Activated T-cell treated with anti-CD3 and anti-CD28 coated beads, Interleukin-2, amount 50 U/mL, for 4 hours (primary cell): ENCODE measurements at regions not wholly inside any gene's neighbourhood (a gene's known extent, or its start where the extent isn't known, plus 50 kb on each side); places are given as distances from the start of the nearest gene placed in this dataset.
"Not testable (repeated sequence)": the region's sequence is repeated elsewhere in the genome, so short reads cannot be mapped to it uniquely, and the experiment has no call there.

Source experiments
- ATAC-seq, 2 donors: fragments of 200-7000 bp; cut with Tn5 transposase; one replicate each; pipeline ENCODE4 v1.10.0; 2021
- DNase-seq: peaks from one replicate; pipeline ENCODE4 v3.0.0-alpha.2; 2020
- H3K27me3 Mint-ChIP-seq: one replicate; pipeline ENCODE4 v1.8.0; 2021; ENCODE audit warnings: low read depth, mixed read lengths
- H3K36me3 Mint-ChIP-seq: one replicate; pipeline ENCODE4 v1.8.0; 2022; ENCODE audit warnings: mixed read lengths; ENCODE audit not compliant: insufficient read depth
- H3K4me1 Mint-ChIP-seq: one replicate; pipeline ENCODE4 v1.8.0; 2021; ENCODE audit warnings: low read depth, mixed read lengths
- H3K4me3 Mint-ChIP-seq: one replicate; pipeline ENCODE4 v1.8.0; 2021; ENCODE audit warnings: mild to moderate bottlenecking, moderate library complexity, mixed read lengths
- H3K9me3 Mint-ChIP-seq: one replicate; pipeline ENCODE4 v1.8.0; 2021; ENCODE audit warnings: mixed read lengths

- ATAC-seq, result no peak
- no peaks in the 10 kb centered on the region for H3K36me3 Mint-ChIP-seq
- no peaks in the 10 kb centered on the region for H3K9me3 Mint-ChIP-seq
- no peaks in the 10 kb centered on the region for H3K4me1 Mint-ChIP-seq
- no peak for DNase-seq
- no peak overlapping the region for H3K4me3 Mint-ChIP-seq
- H3K27me3 Mint-ChIP-seq, result no peaks in the 10 kb centered on the region
These were observed 87.7 kb downstream of the DCK start for GRCh38 chr4:71081192-71081591.

- no peak for ATAC-seq
These were observed 100.3 kb downstream of the DCK start for GRCh38 chr4:71093745-71094144.

GRCh38 chr4:71094201-71094600 is 100.8 kb downstream of the DCK start:
- Mint-ChIP-seq H3K9me3 (peaks cover 4% of the 10 kb centered on the region), H3K27me3 (peaks cover 9% of the 10 kb centered on the region), H3K36me3 (peaks cover 1% of the 10 kb centered on the region), H3K4me1 (peaks cover 10% of the 10 kb centered on the region), H3K4me3 (no peak overlapping the region)
- no peak for DNase-seq
- no peak for ATAC-seq

More at GRCh38 chr4:71093745-71094144, 100.3 kb downstream of the DCK start:
- DNase-seq, result no peak
- Mint-ChIP-seq H3K27me3 (peaks cover 11% of the 10 kb centered on the region), H3K36me3 (peaks cover 1% of the 10 kb centered on the region), H3K9me3 (peaks cover 4% of the 10 kb centered on the region), H3K4me3 (no peak overlapping the region), H3K4me1 (peaks cover 10% of the 10 kb centered on the region)

- Mint-ChIP-seq H3K27me3 (peaks cover 10% of the 10 kb centered on the region), H3K4me3 (no peak overlapping the region)
These were observed 101.7 kb downstream of the DCK start for GRCh38 chr4:71095141-71095540.

GRCh38 chr4:71095545-71095944 is 102.1 kb downstream of the DCK start:
- DNase-seq, result no peak
- H3K9me3 Mint-ChIP-seq, result peaks cover 4% of the 10 kb centered on the region
- peaks cover 6% of the 10 kb centered on the region for H3K27me3 Mint-ChIP-seq

More at GRCh38 chr4:71095141-71095540, 101.7 kb downstream of the DCK start:
- peaks cover 4% of the 10 kb centered on the region for H3K9me3 Mint-ChIP-seq
- DNase-seq (no peak), ATAC-seq (no peak)
- H3K4me1 Mint-ChIP-seq, result peaks cover 10% of the 10 kb centered on the region
- H3K36me3 Mint-ChIP-seq, result peaks cover 1% of the 10 kb centered on the region

GRCh38 chr4:71107726-71108125 is 114.3 kb downstream of the DCK start:
- Mint-ChIP-seq H3K4me3 (peak overlapping the region; percentile 55), H3K9me3 (no peaks in the 10 kb centered on the region), H3K27me3 (no peaks in the 10 kb centered on the region), H3K36me3 (no peaks in the 10 kb centered on the region), H3K4me1 (peaks cover 39% of the 10 kb centered on the region)
- ATAC-seq (no peak), DNase-seq (no peak)

More at GRCh38 chr4:71095545-71095944, 102.1 kb downstream of the DCK start:
- ATAC-seq, result peak; percentile 55 to 66
- peaks cover 10% of the 10 kb centered on the region for H3K4me1 Mint-ChIP-seq
- peak overlapping the region; percentile 14 for H3K4me3 Mint-ChIP-seq
- H3K36me3 Mint-ChIP-seq, result peaks cover 1% of the 10 kb centered on the region

GRCh38 chr4:71110499-71110898 is 117.0 kb downstream of the DCK start:
- H3K27me3 Mint-ChIP-seq, result no peaks in the 10 kb centered on the region
- peaks cover 39% of the 10 kb centered on the region for H3K4me1 Mint-ChIP-seq
- DNase-seq (no peak), ATAC-seq (no peak)
- H3K36me3 Mint-ChIP-seq, result no peaks in the 10 kb centered on the region
- no peak overlapping the region for H3K4me3 Mint-ChIP-seq
- H3K9me3 Mint-ChIP-seq, result no peaks in the 10 kb centered on the region

GRCh38 chr4:71111133-71111532 is 117.7 kb downstream of the DCK start:
- H3K4me1 Mint-ChIP-seq, result peaks cover 39% of the 10 kb centered on the region
- H3K36me3 Mint-ChIP-seq, H3K4me3 Mint-ChIP-seq, H3K9me3 Mint-ChIP-seq, DNase-seq, H3K27me3 Mint-ChIP-seq, ATAC-seq: not testable (repeated sequence)

- no peak overlapping the region for H3K4me3 Mint-ChIP-seq
- DNase-seq, result no peak
- H3K36me3 Mint-ChIP-seq, result no peaks in the 10 kb centered on the region
- no peaks in the 10 kb centered on the region for H3K27me3 Mint-ChIP-seq
- peaks cover 26% of the 10 kb centered on the region for H3K4me1 Mint-ChIP-seq
- ATAC-seq, result no peak
- H3K9me3 Mint-ChIP-seq, result no peaks in the 10 kb centered on the region
These were observed 119.8 kb downstream of the DCK start for GRCh38 chr4:71113294-71113693.

- H3K9me3 Mint-ChIP-seq, result no peaks in the 10 kb centered on the region
- DNase-seq (no peak), ATAC-seq (no peak)
- H3K27me3 Mint-ChIP-seq, result peaks cover 2% of the 10 kb centered on the region
- no peaks in the 10 kb centered on the region for H3K36me3 Mint-ChIP-seq
- peaks cover 2% of the 10 kb centered on the region for H3K4me1 Mint-ChIP-seq
- H3K4me3 Mint-ChIP-seq, result no peak overlapping the region
These were observed 127.5 kb downstream of the DCK start for GRCh38 chr4:71120831-71121524.

GRCh38 chr4:71123951-71124350 is 130.5 kb downstream of the DCK start:
- H3K36me3 Mint-ChIP-seq, result no peaks in the 10 kb centered on the region
- H3K4me1 Mint-ChIP-seq, result peaks cover 2% of the 10 kb centered on the region
- no peak for ATAC-seq
- H3K4me3 Mint-ChIP-seq, result no peak overlapping the region
- DNase-seq, result no peak
- H3K27me3 Mint-ChIP-seq, result peaks cover 2% of the 10 kb centered on the region
- H3K9me3 Mint-ChIP-seq, result no peaks in the 10 kb centered on the region

GRCh38 chr4:71125137-71125536 is 131.7 kb downstream of the DCK start:
- Mint-ChIP-seq H3K4me1 (peaks cover 2% of the 10 kb centered on the region), H3K27me3 (peaks cover 2% of the 10 kb centered on the region), H3K9me3 (no peaks in the 10 kb centered on the region), H3K4me3 (no peak overlapping the region), H3K36me3 (no peaks in the 10 kb centered on the region)
- ATAC-seq, result no peak
- DNase-seq, result no peak

- Mint-ChIP-seq H3K36me3 (no peaks in the 10 kb centered on the region), H3K9me3 (no peaks in the 10 kb centered on the region), H3K4me1 (peaks cover 2% of the 10 kb centered on the region), H3K27me3 (peaks cover 2% of the 10 kb centered on the region), H3K4me3 (no peak overlapping the region)
- DNase-seq (no peak), ATAC-seq (no peak)
These were observed 133.3 kb downstream of the DCK start for GRCh38 chr4:71126719-71127118.

- no peaks in the 10 kb centered on the region for H3K9me3 Mint-ChIP-seq
- H3K4me3 Mint-ChIP-seq, result no peak overlapping the region
- no peaks in the 10 kb centered on the region for H3K36me3 Mint-ChIP-seq
- H3K27me3 Mint-ChIP-seq, result no peaks in the 10 kb centered on the region
- H3K4me1 Mint-ChIP-seq, result no peaks in the 10 kb centered on the region
- no peak for DNase-seq
- no peak for ATAC-seq
These were observed 137.6 kb downstream of the DCK start for GRCh38 chr4:71130827-71131603.

- Mint-ChIP-seq H3K9me3 (no peaks in the 10 kb centered on the region), H3K4me3 (no peak overlapping the region), H3K27me3 (no peaks in the 10 kb centered on the region), H3K4me1 (no peaks in the 10 kb centered on the region), H3K36me3 (no peaks in the 10 kb centered on the region)
- ATAC-seq, result no peak
- no peak for DNase-seq
These were observed 139.0 kb downstream of the DCK start for GRCh38 chr4:71132486-71132885.
